ENCODE measurements at regions not wholly inside any gene's neighbourhood (a gene's known extent, or its start where the extent isn't known, plus 50 kb on each side); places are given as distances from the start of the nearest gene placed in this dataset.

DNA sequence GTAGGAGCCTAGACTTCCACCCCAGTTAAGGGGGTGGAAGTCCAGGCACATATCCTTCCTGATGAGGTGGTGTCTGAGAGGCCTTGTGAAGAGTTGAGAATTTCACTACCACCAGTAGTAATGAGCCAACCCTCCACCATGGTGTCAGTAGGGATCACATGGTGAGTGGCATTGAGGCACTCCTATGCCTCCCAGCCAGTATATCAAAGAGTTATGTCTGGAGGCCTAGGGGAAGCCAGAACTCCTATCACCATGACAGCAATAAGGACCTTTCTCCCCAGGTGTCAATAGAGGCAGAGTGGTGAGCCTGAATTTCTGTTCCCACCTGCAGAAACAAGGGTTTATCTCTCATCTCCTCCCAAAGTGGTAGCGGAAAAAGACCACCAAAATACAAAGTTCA is 106.6 kb upstream of the ADTRP start:
- TF ChIP-seq, protein P1, sequence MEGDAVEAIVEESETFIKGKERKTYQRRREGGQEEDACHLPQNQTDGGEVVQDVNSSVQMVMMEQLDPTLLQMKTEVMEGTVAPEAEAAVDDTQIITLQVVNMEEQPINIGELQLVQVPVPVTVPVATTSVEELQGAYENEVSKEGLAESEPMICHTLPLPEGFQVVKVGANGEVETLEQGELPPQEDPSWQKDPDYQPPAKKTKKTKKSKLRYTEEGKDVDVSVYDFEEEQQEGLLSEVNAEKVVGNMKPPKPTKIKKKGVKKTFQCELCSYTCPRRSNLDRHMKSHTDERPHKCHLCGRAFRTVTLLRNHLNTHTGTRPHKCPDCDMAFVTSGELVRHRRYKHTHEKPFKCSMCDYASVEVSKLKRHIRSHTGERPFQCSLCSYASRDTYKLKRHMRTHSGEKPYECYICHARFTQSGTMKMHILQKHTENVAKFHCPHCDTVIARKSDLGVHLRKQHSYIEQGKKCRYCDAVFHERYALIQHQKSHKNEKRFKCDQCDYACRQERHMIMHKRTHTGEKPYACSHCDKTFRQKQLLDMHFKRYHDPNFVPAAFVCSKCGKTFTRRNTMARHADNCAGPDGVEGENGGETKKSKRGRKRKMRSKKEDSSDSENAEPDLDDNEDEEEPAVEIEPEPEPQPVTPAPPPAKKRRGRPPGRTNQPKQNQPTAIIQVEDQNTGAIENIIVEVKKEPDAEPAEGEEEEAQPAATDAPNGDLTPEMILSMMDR (conservative IDR thresholded peaks at IDR 0.05; ENCODE audit: low read length): no peak
- no peak for TF ChIP-seq EZH2phosphoT487 (IDR thresholded peaks at IDR 0.05; ENCODE audit: borderline replicate concordance, low read depth, low read length)

Measured in OCI-LY7 (cell line).